IMR-90 (cell line): ENCODE measurements at regions not wholly inside any gene's neighbourhood (a gene's known extent, or its start where the extent isn't known, plus 50 kb on each side); places are given as distances from the start of the nearest gene placed in this dataset.

ENCODE experiments used
- ATAC-seq: fragments of 200-7000 bp; cut with Tn5 transposase; 2 replicates; pipeline ENCODE4 v1.9.1; 2020; ENCODE audit warnings: low read depth, mild to moderate bottlenecking, moderate library complexity
- BruUV-seq: library from RNA; stranded (reverse); fragments of 400-500 nt; replicated peaks from 2 replicates; lab custom pipeline; 2021; lab: Mats Ljungman, UMichigan
- CTCF ChIA-PET: fragments of 300-600 bp; formaldehyde crosslinking; extraction: SDS; loops from one replicate; lab custom pipeline; 2021; ENCODE audit warnings: antibody characterized with exemption; lab: Yijun Ruan, JAX
- POLR2A ChIA-PET: fragments of 300-600 bp; sonication (Branson Sonifier 250); formaldehyde crosslinking; loops from one replicate; lab custom pipeline; 2022; ENCODE audit warnings: antibody characterized with exemption; ENCODE audit not compliant: unreplicated experiment; lab: Charles Lee
- DNase-seq: peaks from one replicate; pipeline ENCODE4 v3.0.0; 2013
- H2AFZ ChIP-seq: replicated peaks from 2 replicates; pipeline ENCODE3; 2013; ENCODE audit warnings: low read length, mild to moderate bottlenecking; ENCODE audit not compliant: poor library complexity
- H2AK5ac ChIP-seq: 2 replicates; pipeline ENCODE4 v1.6.1; 2013; ENCODE audit warnings: low read depth, low read length, inconsistent platforms
- H2AK9ac ChIP-seq: replicated peaks from 2 replicates; pipeline ENCODE3; 2013; ENCODE audit warnings: mild to moderate bottlenecking, low read depth, low read length, moderate library complexity; ENCODE audit not compliant: poor library complexity
- H2BK120ac ChIP-seq: 2 replicates; pipeline ENCODE4 v1.6.1; 2013; ENCODE audit warnings: low read depth, low read length, inconsistent platforms
- H2BK15ac ChIP-seq: 3 replicates; pipeline ENCODE4 v1.6.1; 2013; ENCODE audit warnings: low read depth, low read length, inconsistent platforms
- H2BK20ac ChIP-seq: 2 replicates; pipeline ENCODE4 v1.6.1; 2013; ENCODE audit warnings: low read depth, mild to moderate bottlenecking, inconsistent platforms, low read length, moderate library complexity
- H2BK5ac ChIP-seq: 2 replicates; pipeline ENCODE4 v1.6.1; 2013; ENCODE audit warnings: mild to moderate bottlenecking, low read depth, low read length, inconsistent platforms; ENCODE audit not compliant: poor library complexity, severe bottlenecking
- H3K14ac ChIP-seq: replicated peaks from 2 replicates; pipeline ENCODE4 v1.6.1; 2013; ENCODE audit warnings: low read depth, low read length, inconsistent platforms
- H3K18ac ChIP-seq: 2 replicates; pipeline ENCODE4 v1.6.1; 2013; ENCODE audit warnings: low read depth, low read length, control low read depth
- H3K23ac ChIP-seq: 2 replicates; pipeline ENCODE4 v1.6.1; 2013; ENCODE audit warnings: low read depth, low read length, inconsistent platforms
- H3K27ac ChIP-seq: 2 replicates; pipeline ENCODE4 v1.5.1; 2013; ENCODE audit warnings: mild to moderate bottlenecking, control low read depth, low read length; ENCODE audit not compliant: insufficient read depth
- H3K27me3 ChIP-seq: 2 replicates; pipeline ENCODE4 v1.6.1; 2013; ENCODE audit warnings: low read length; ENCODE audit not compliant: control insufficient read depth, insufficient read depth
- H3K36me3 ChIP-seq: 2 replicates; pipeline ENCODE4 v1.6.1; 2013; ENCODE audit warnings: low read length, mixed read lengths; ENCODE audit not compliant: control insufficient read depth, insufficient read depth
- H3K4ac ChIP-seq: 2 replicates; pipeline ENCODE4 v1.6.1; 2013; ENCODE audit warnings: low read depth, low read length, inconsistent platforms
- H3K4me1 ChIP-seq: 2 replicates; pipeline ENCODE4 v1.6.1; 2013; ENCODE audit warnings: low read length, mixed read lengths; ENCODE audit not compliant: control insufficient read depth, insufficient read depth
- H3K4me2 ChIP-seq: 2 replicates; pipeline ENCODE4 v1.6.1; 2013; ENCODE audit warnings: low read depth, mild to moderate bottlenecking, control low read depth, low read length, moderate library complexity
- H3K4me3 ChIP-seq: 2 replicates; pipeline ENCODE4 v1.5.1; 2013; ENCODE audit warnings: low read depth, mild to moderate bottlenecking, control low read depth, low read length, moderate library complexity; ENCODE audit not compliant: insufficient read depth
- H3K56ac ChIP-seq: 2 replicates; pipeline ENCODE4 v1.6.1; 2013; ENCODE audit warnings: low read length, inconsistent platforms; ENCODE audit not compliant: insufficient read depth; ENCODE audit errors: extremely low read depth
- H3K79me1 ChIP-seq, 2 experiments: 2 replicates each; pipeline ENCODE4 v1.6.1; 2013; ENCODE audit warnings: low read length in 2 of 2, inconsistent platforms in 1 of 2, low read depth in 1 of 2
- H3K9ac ChIP-seq: 2 replicates; pipeline ENCODE4 v1.6.1; 2013; ENCODE audit warnings: low read depth, low read length, control low read depth
- H3K9me1 ChIP-seq: 2 replicates; pipeline ENCODE4 v1.6.1; 2013; ENCODE audit warnings: low read length, inconsistent platforms; ENCODE audit not compliant: insufficient read depth
- H3K9me3 ChIP-seq: 2 replicates; pipeline ENCODE4 v1.6.1; 2013; ENCODE audit warnings: low read length; ENCODE audit not compliant: control insufficient read depth, insufficient read depth
- H4K20me1 ChIP-seq: 2 replicates; pipeline ENCODE4 v1.6.1; 2013; ENCODE audit warnings: low read length, inconsistent platforms; ENCODE audit not compliant: insufficient read depth
- H4K5ac ChIP-seq: 2 replicates; pipeline ENCODE4 v1.6.1; 2013; ENCODE audit warnings: mild to moderate bottlenecking, low read depth, low read length, control low read depth
- H4K8ac ChIP-seq, 2 experiments: 2 replicates each; pipeline ENCODE4 v1.6.1; 2013; ENCODE audit warnings: low read depth in 2 of 2, low read length in 2 of 2, control low read depth in 1 of 2, inconsistent platforms in 1 of 2
- H4K91ac ChIP-seq: 2 replicates; pipeline ENCODE4 v1.6.1; 2013; ENCODE audit warnings: low read depth, low read length, inconsistent platforms; ENCODE audit not compliant: insufficient read depth
- BHLHE40 ChIP-seq: fragments of 150-350 bp; IDR thresholded peaks from 2 replicates; pipeline ENCODE4 v1.6.1; 2016; ENCODE audit warnings: mild to moderate bottlenecking, low read depth, low read length
- CEBPB ChIP-seq: IDR thresholded peaks from 2 replicates; pipeline ENCODE4 v1.6.1; 2012; ENCODE audit warnings: low read depth, low read length, improper control_type of control experiment
- MAZ ChIP-seq: IDR thresholded peaks from 2 replicates; pipeline ENCODE4 v1.6.1; 2012; ENCODE audit warnings: low read depth, mild to moderate bottlenecking, low read length, improper control_type of control experiment, moderate library complexity, borderline replicate concordance
- MXI1 ChIP-seq: IDR thresholded peaks from 2 replicates; pipeline ENCODE4 v1.6.1; 2012; ENCODE audit warnings: low read depth, mild to moderate bottlenecking, low read length, moderate library complexity, borderline replicate concordance
- POLR2A ChIP-seq: IDR thresholded peaks from 2 replicates; pipeline ENCODE4 v1.6.1; 2012; ENCODE audit warnings: mild to moderate bottlenecking, low read depth, low read length
- RCOR1 ChIP-seq: IDR thresholded peaks from 2 replicates; pipeline ENCODE4 v1.6.1; 2012; ENCODE audit warnings: mild to moderate bottlenecking, low read length, improper control_type of control experiment; ENCODE audit not compliant: insufficient replicate concordance
- SMC3 ChIP-seq: fragments of 150-350 bp; IDR thresholded peaks from 2 replicates; pipeline ENCODE4 v1.6.1; 2016; ENCODE audit warnings: low read depth, mild to moderate bottlenecking, antibody characterized with exemption, low read length, moderate library complexity
- USF2 ChIP-seq: fragments of 150-350 bp; IDR thresholded peaks from 2 replicates; pipeline ENCODE4 v1.6.1; 2017; ENCODE audit warnings: mild to moderate bottlenecking, antibody characterized with exemption, low read length, low read depth
- WGBS, 2 experiments: methylation state at CpG; one replicate each; pipeline versions ENCODE4 v1.1.5 to v1.1.7; 2013; ENCODE audit warnings: missing lambda C conversion rate in 2 of 2; ENCODE audit not compliant: insufficient read length in 1 of 2; ENCODE audit errors: extremely low coverage in 2 of 2; 5-methylcytosine and 5-hydroxymethylcytosine counted together
- dilution Hi-C: fragments of 300-500 bp; cut with HindIII; formaldehyde crosslinking; loops from one replicate; pipeline ENCODE4 v1.14.3; 2018; ENCODE audit warnings: low sequenced_read_pairs; ENCODE audit not compliant: unreplicated experiment
- in situ Hi-C: fragments of 300-500 bp; cut with MboI; formaldehyde crosslinking; loops from 3 replicates; pipeline ENCODE4 v1.14.3; 2019; ENCODE audit warnings: low sequenced_read_pairs, inconsistent platforms, mixed read lengths
- intact Hi-C: fragments of 100-400 bp; cut with micrococcal nuclease; formaldehyde crosslinking; loops from 2 replicates; pipeline ENCODE4 v1.10.0; 2022

DNA sequence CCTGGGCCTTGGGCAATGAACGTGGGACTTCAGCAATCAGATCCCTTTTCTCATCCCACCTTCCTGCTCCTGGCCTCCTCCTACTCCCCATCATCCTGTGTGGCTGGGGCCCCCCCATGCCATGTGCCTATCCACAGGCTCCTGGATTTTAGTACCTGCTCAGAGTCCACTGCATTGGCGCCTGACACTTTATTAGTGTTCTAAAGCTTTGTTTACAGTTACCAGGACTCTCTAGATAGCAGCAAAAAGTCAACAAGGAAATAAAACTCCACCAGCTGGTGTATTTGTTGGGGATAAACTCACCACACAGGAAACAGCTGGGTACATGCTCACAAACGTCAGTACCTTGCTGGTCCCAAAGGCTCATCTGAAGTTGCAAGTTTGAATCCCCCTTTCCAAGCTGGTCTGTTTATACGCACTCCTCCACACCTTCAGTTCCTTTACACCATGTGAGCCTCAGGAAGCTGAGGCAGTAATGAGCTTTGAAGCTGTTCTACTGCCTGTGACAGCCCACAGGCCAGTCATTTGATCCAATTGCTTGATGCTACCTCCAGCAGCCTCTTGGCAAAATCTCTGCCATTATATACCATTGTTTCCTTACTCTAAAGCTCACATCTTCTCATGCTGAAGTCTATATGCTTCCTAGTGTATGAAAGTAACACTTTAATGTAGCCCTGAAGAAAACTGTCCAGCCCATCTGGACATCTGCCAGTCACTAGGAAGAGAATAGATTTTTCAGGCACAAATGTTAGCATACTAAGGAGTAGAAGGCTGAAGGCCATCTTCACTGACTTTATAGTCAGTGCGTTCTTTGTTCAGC lies 76.6 kb downstream of the ANKEF1 start:
- intact Hi-C loops (no loop called here), dilution Hi-C loops (no loop called here), in situ Hi-C loops (no loop called here)
- H4K20me1 ChIP-seq = no peaks in the 10 kb centered on the region
- no peak overlapping the region for H2AK5ac ChIP-seq
- WGBS, 2 experiments = no CpG with 5 or more reads among the region's 5 CpGs
- no peak overlapping the region for H2BK5ac ChIP-seq
- H2AK9ac ChIP-seq = no peak overlapping the region
- H3K18ac ChIP-seq = no peak overlapping the region
- H3K4me2 ChIP-seq = no peak overlapping the region
- no peak for DNase-seq
- H2AFZ ChIP-seq = no peak overlapping the region
- POLR2A ChIA-PET = no interaction called here
- H2BK20ac ChIP-seq = no peak overlapping the region
- no peak overlapping the region for H3K4me3 ChIP-seq
- H3K9me3 ChIP-seq = peaks cover 2% of the 10 kb centered on the region; the same call in 1 of the 2 replicates
- H3K79me1 ChIP-seq = no peaks in the 10 kb centered on the region
- no peak overlapping the region for H3K14ac ChIP-seq
- no peak overlapping the region for H3K23ac ChIP-seq
- peaks cover 3% of the 10 kb centered on the region for H3K4me1 ChIP-seq
- H4K8ac ChIP-seq = no peak overlapping the region
- H3K9ac ChIP-seq = no peak overlapping the region
- ATAC-seq = no peak; the same call in 1 of the 2 replicates
- H2BK120ac ChIP-seq = no peak overlapping the region
- no peak overlapping the region for H2BK15ac ChIP-seq
- H3K27ac ChIP-seq = no peak overlapping the region
- no TSS peak for BruUV-seq
- H3K56ac ChIP-seq = no peak overlapping the region
- 0 out of 2 replicates have a peak, but pooled peaks cover 3% of the 10 kb centered on the region for H3K9me1 ChIP-seq
- H3K27me3 ChIP-seq = no peaks in the 10 kb centered on the region
- TF ChIP-seq CEBPB = no peak
- no peak for TF ChIP-seq SMC3
- no peak for TF ChIP-seq MAZ
- no peak for TF ChIP-seq POLR2A
- TF ChIP-seq MXI1 = no peak
- no peak for TF ChIP-seq USF2
- no peak for TF ChIP-seq RCOR1
- TF ChIP-seq BHLHE40 = no peak
- no peak overlapping the region for H4K91ac ChIP-seq
- H3K4ac ChIP-seq = no peak overlapping the region
- H3K36me3 ChIP-seq = no peaks in the 10 kb centered on the region
- H4K5ac ChIP-seq = no peak overlapping the region
- CTCF ChIA-PET = interaction anchor here (0.7 to 1.0 kb wide), 2 partner anchors 20 to 467 kb away, joined by 3 to 4 read pairs; no protein-coding TSS in a partner anchor
